ENCODE measurements at regions not wholly inside any gene's neighbourhood (a gene's known extent, or its start where the extent isn't known, plus 50 kb on each side); places are given as distances from the start of the nearest gene placed in this dataset.

GRCh38 chr6:16078064-16078463 is 50.8 kb upstream of the MYLIP start:
- no peak for TF ChIP-seq CTCF (IDR thresholded peaks at IDR 0.05)
- no peaks in the 10 kb centered on the region for H3K79me2 ChIP-seq
- no peak overlapping the region for H3K27ac ChIP-seq
- H3K9ac ChIP-seq: no peak overlapping the region
- no peak overlapping the region for H3K4me2 ChIP-seq (ENCODE audit: low read length)
- no peak overlapping the region for H2AFZ ChIP-seq
- H3K27me3 ChIP-seq (ENCODE audit: control insufficient read depth, insufficient read depth, low read length): no peaks in the 10 kb centered on the region
- H3K36me3 ChIP-seq (ENCODE audit: control insufficient read depth, insufficient read depth, low read length): no peaks in the 10 kb centered on the region
- no peaks in the 10 kb centered on the region for H3K4me1 ChIP-seq
- H3K4me3 ChIP-seq (ENCODE audit: low read depth, low read length): no peak overlapping the region
- H3K9me3 ChIP-seq (ENCODE audit: control insufficient read depth, low read length): no peaks in the 10 kb centered on the region

GRCh38 chr6:16069671-16070070 is 59.2 kb upstream of the MYLIP start:
- Histone ChIP-seq H3K4me3 (ENCODE audit: low read depth, low read length) (no peak overlapping the region), H2AFZ (no peak overlapping the region), H3K27me3 (ENCODE audit: control insufficient read depth, insufficient read depth, low read length) (no peaks in the 10 kb centered on the region), H3K4me1 (no peaks in the 10 kb centered on the region), H3K27ac (no peak overlapping the region), H3K79me2 (no peaks in the 10 kb centered on the region), H3K36me3 (ENCODE audit: control insufficient read depth, insufficient read depth, low read length) (no peaks in the 10 kb centered on the region), H3K9ac (no peak overlapping the region), H3K4me2 (ENCODE audit: low read length) (no peak overlapping the region), H3K9me3 (ENCODE audit: control insufficient read depth, low read length) (no peaks in the 10 kb centered on the region)
- TF ChIP-seq CTCF (IDR thresholded peaks at IDR 0.05): no peak

- no peak overlapping the region for H3K27ac ChIP-seq
- TF ChIP-seq CTCF (IDR thresholded peaks at IDR 0.05): no peak
- H3K36me3 ChIP-seq (ENCODE audit: control insufficient read depth, insufficient read depth, low read length): no peaks in the 10 kb centered on the region
Observed at GRCh38 chr6:16069222-16069621, 59.7 kb upstream of the MYLIP start.

GRCh38 chr6:16067568-16067967 is 61.3 kb upstream of the MYLIP start:
- Histone ChIP-seq H3K4me3 (ENCODE audit: low read depth, low read length) (no peak overlapping the region), H3K27me3 (ENCODE audit: control insufficient read depth, insufficient read depth, low read length) (no peaks in the 10 kb centered on the region), H2AFZ (no peak overlapping the region), H3K27ac (no peak overlapping the region), H3K4me2 (ENCODE audit: low read length) (no peak overlapping the region), H3K9me3 (ENCODE audit: control insufficient read depth, low read length) (no peaks in the 10 kb centered on the region), H3K79me2 (no peaks in the 10 kb centered on the region), H3K4me1 (no peaks in the 10 kb centered on the region), H3K36me3 (ENCODE audit: control insufficient read depth, insufficient read depth, low read length) (no peaks in the 10 kb centered on the region), H3K9ac (no peak overlapping the region)
- TF ChIP-seq CTCF (IDR thresholded peaks at IDR 0.05): no peak

More at GRCh38 chr6:16069222-16069621, 59.7 kb upstream of the MYLIP start:
- no peaks in the 10 kb centered on the region for H3K4me1 ChIP-seq
- H3K27me3 ChIP-seq (ENCODE audit: control insufficient read depth, insufficient read depth, low read length): no peaks in the 10 kb centered on the region
- H2AFZ ChIP-seq: no peak overlapping the region
- H3K9me3 ChIP-seq (ENCODE audit: control insufficient read depth, low read length): no peaks in the 10 kb centered on the region
- no peak overlapping the region for H3K9ac ChIP-seq
- H3K4me3 ChIP-seq (ENCODE audit: low read depth, low read length): no peak overlapping the region
- no peak overlapping the region for H3K4me2 ChIP-seq (ENCODE audit: low read length)
- no peaks in the 10 kb centered on the region for H3K79me2 ChIP-seq

GRCh38 chr6:16064671-16065072 is 64.2 kb upstream of the MYLIP start:
- Histone ChIP-seq H3K36me3 (ENCODE audit: control insufficient read depth, insufficient read depth, low read length) (no peaks in the 10 kb centered on the region), H3K4me3 (ENCODE audit: low read depth, low read length) (no peak overlapping the region), H3K4me1 (no peaks in the 10 kb centered on the region), H3K9me3 (ENCODE audit: control insufficient read depth, low read length) (no peaks in the 10 kb centered on the region), H3K9ac (no peak overlapping the region), H3K27me3 (ENCODE audit: control insufficient read depth, insufficient read depth, low read length) (no peaks in the 10 kb centered on the region), H3K27ac (no peak overlapping the region), H3K79me2 (no peaks in the 10 kb centered on the region), H2AFZ (no peak overlapping the region), H3K4me2 (ENCODE audit: low read length) (no peak overlapping the region)
- TF ChIP-seq CTCF (IDR thresholded peaks at IDR 0.05): no peak

Measured in parathyroid adenoma (tissue), 2 donors.